ENCODE measurements at regions not wholly inside any gene's neighbourhood (a gene's known extent, or its start where the extent isn't known, plus 50 kb on each side); places are given as distances from the start of the nearest gene placed in this dataset.

DNA sequence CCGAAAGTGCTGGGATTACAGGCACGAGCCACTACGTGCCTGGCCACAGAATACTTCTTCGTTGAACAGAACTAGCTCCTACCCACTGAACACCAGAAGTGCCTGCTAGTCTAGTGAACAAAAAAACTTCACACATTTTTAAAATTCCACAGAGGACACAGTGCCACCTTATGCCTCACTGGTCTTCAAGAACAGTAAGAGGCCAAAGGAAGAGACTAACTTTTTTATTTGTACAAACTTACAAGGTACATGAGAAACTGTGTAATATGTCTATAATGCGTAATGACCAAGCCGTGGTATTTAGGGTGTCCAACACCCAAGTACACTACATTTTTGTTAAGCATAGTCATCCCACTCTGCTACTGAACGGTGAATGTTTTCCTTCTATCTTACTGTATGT is 144.4 kb upstream of the PTER start:
- DNase-seq (ENCODE audit: low spot score): no peak
- H3K4me1 Mint-ChIP-seq (ENCODE audit: low read depth): no peaks in the 10 kb centered on the region
- no peaks in the 10 kb centered on the region for H3K27me3 Mint-ChIP-seq (ENCODE audit: low read depth)
- no peak overlapping the region for H3K4me3 Mint-ChIP-seq
- no peaks in the 10 kb centered on the region for H3K9me3 Mint-ChIP-seq
- no peak overlapping the region for H3K27ac Mint-ChIP-seq
- H3K36me3 Mint-ChIP-seq (ENCODE audit: low read depth): no peaks in the 10 kb centered on the region

DNA sequence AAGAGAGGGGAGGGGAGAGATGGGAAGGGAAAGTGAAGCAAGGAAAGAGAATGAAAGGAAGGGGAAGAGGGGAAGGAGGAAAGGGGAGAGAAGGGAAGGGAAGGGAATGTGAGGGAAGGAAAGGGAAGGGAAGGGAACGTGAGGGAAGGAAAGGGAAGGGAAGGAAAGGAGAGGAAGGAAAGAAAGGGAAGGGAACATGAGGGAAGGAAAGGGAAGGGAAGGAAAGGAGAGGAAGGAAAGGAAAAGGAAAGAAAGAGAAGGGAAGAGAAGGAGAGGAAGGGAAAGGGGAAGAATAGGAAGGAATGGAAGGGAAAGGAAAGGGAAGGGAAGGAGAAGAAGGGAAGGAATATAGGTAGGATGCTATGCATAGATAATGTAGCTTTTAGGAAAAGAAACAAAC is 139.7 kb upstream of the PTER start:
- H3K4me1 Mint-ChIP-seq (ENCODE audit: low read depth): no peaks in the 10 kb centered on the region
- no peaks in the 10 kb centered on the region for H3K36me3 Mint-ChIP-seq (ENCODE audit: low read depth)
- no peaks in the 10 kb centered on the region for H3K9me3 Mint-ChIP-seq
- no peak for DNase-seq (ENCODE audit: low spot score)
- H3K4me3 Mint-ChIP-seq: no peak overlapping the region
- H3K27ac Mint-ChIP-seq: no peak overlapping the region
- H3K27me3 Mint-ChIP-seq (ENCODE audit: low read depth): no peaks in the 10 kb centered on the region

DNA sequence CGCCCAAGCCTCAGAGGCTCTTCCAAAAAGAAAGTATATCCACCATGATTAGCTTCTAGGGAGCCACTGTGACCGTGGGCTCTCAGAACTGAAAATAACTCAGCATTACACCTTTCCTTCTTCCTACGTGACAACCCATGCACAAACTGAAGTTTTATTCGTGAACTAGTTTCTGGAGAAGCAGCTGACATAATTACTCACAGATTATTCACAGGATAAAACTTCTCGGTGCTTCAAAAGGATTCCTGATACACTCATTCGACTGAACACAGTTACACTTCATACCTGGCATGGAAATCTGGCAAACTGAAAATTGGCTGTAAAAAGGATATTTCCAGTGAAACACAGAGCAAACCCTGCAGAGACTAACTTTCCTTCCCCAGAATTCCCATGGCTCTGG is 139.2 kb upstream of the PTER start:
- DNase-seq (ENCODE audit: low spot score): no peak
- Mint-ChIP-seq H3K27ac (no peak overlapping the region), H3K9me3 (no peaks in the 10 kb centered on the region), H3K4me1 (ENCODE audit: low read depth) (no peaks in the 10 kb centered on the region), H3K36me3 (ENCODE audit: low read depth) (no peaks in the 10 kb centered on the region), H3K4me3 (no peak overlapping the region), H3K27me3 (ENCODE audit: low read depth) (no peaks in the 10 kb centered on the region)

DNA sequence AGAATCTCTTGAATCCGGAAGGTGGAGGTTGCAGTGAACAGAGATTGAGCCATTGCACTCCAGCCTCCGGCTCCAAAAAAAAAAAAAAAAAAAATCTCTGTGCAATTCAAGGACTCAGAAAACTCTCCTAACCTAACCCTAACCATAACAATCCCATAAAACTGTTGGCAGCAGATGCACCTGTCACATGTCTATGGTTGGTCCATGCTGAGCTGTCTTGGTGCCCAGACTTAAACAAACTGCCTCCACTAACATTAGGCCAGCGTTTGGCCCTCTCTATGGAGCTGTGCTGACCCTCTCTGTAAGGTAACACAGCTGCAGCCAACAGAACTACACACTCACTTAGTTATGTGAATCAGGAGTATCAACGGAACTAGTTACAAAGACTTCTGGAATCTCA is 132.5 kb upstream of the PTER start:
- Mint-ChIP-seq H3K27me3 (ENCODE audit: low read depth) (no peaks in the 10 kb centered on the region), H3K36me3 (ENCODE audit: low read depth) (no peaks in the 10 kb centered on the region), H3K27ac (no peak overlapping the region), H3K4me1 (ENCODE audit: low read depth) (no peaks in the 10 kb centered on the region), H3K9me3 (no peaks in the 10 kb centered on the region), H3K4me3 (no peak overlapping the region)
- DNase-seq (ENCODE audit: low spot score): no peak

DNA sequence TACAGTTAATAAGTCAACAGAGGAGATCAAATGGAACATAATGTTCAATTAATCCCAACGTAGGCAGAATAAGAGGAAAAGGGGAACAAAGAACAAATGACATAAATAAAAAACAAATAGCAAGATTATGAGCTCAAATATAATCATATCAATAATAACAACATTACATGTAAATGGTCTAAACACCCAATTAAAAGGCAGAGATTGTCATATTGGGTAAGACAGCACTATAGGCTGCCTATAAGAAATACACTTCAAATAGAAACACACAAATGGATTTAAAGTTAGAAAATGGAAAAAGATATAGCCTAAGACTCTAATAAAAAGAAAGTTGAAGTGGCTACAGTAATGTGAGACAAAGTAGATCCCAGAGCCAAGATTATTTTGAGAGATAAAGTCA is 126.4 kb upstream of the PTER start:
- Mint-ChIP-seq H3K27ac (no peak overlapping the region), H3K4me3 (no peak overlapping the region), H3K27me3 (ENCODE audit: low read depth) (no peaks in the 10 kb centered on the region), H3K9me3 (no peaks in the 10 kb centered on the region), H3K36me3 (ENCODE audit: low read depth) (no peaks in the 10 kb centered on the region), H3K4me1 (ENCODE audit: low read depth) (no peaks in the 10 kb centered on the region)
- no peak for DNase-seq (ENCODE audit: low spot score)

DNA sequence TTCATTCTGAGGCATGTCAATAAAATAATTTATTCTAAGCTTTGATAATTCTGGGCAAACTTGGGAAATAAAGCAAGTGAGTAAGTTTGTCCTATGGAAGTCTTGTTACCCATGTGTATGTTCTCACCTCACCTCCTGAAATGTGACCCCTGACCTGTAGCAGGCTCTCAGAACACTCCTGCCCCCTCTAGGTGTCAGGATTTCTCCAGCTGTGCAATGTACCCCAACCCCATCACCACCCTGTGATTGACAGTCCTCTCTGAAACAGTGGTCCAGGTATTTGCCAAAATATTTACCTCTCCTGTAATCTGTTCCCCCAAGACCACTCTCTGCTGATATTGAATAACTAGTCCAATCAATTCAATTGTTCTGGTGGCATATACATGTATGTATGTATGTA is 122.6 kb upstream of the PTER start:
- no peaks in the 10 kb centered on the region for H3K4me1 Mint-ChIP-seq (ENCODE audit: low read depth)
- no peak for DNase-seq (ENCODE audit: low spot score)
- H3K4me3 Mint-ChIP-seq: no peak overlapping the region
- H3K9me3 Mint-ChIP-seq: no peaks in the 10 kb centered on the region
- no peaks in the 10 kb centered on the region for H3K36me3 Mint-ChIP-seq (ENCODE audit: low read depth)
- no peak overlapping the region for H3K27ac Mint-ChIP-seq
- H3K27me3 Mint-ChIP-seq (ENCODE audit: low read depth): no peaks in the 10 kb centered on the region

DNA sequence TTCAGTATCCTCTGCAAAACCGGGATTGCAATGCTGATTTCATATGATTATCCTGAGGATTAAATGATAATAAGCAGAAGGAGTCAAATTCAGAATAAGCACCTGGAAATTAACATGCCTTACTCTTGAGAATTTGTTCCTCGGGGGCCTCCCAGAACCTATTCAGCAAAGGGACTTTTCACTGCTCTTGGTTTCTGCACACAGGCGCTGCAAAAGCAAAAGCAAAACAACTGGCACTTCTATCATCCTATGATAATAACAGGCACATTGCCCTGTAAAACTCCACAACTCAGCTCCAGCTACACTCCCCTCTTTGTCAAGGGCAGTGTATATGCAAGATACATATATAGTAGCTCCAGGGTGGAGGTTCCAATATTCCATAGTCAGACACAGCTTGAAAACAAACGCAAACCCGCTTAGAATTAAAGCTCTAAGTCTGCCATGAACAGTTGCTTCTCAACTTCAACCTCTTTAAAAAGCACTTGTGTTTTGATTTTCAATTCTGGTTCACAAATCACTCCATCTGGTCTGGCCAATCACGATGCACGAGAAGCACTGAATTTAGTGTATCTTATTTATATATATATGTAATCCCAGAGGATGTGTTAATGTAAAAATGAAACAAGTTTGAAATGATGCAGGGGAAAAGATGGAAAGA is 119.9 kb upstream of the PTER start:
- H3K27ac Mint-ChIP-seq: no peak overlapping the region

DNA sequence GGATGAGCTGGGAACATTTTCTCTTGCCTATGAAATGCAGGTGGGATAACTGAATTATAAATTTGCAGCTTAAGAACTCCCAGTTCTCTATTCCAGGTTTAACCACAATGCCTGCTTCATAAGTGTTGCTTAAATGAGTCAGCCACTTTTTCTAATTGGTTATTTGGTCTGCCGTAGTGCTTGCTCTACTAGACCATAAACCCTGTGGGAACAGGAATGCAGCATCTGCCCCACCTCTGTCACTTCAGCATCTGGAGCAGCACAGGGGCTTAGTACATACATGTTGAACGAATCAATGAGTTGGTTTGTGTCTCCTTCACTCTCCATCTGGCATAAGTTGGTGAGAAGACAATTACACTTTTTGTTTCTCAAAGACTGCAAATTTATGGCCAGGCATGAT is 95.2 kb upstream of the PTER start:
- no peak overlapping the region for H3K4me3 Mint-ChIP-seq
- H3K27ac Mint-ChIP-seq: no peak overlapping the region
- H3K36me3 Mint-ChIP-seq (ENCODE audit: low read depth): no peaks in the 10 kb centered on the region
- DNase-seq (ENCODE audit: low spot score): no peak
- H3K9me3 Mint-ChIP-seq: no peaks in the 10 kb centered on the region
- no peaks in the 10 kb centered on the region for H3K4me1 Mint-ChIP-seq (ENCODE audit: low read depth)
- H3K27me3 Mint-ChIP-seq (ENCODE audit: low read depth): no peaks in the 10 kb centered on the region

More for the DNA sequence above, 119.9 kb upstream of the PTER start:
- H3K27me3 Mint-ChIP-seq (ENCODE audit: low read depth): no peaks in the 10 kb centered on the region
- H3K9me3 Mint-ChIP-seq: no peaks in the 10 kb centered on the region
- H3K4me3 Mint-ChIP-seq: no peak overlapping the region
- H3K36me3 Mint-ChIP-seq (ENCODE audit: low read depth): no peaks in the 10 kb centered on the region
- H3K4me1 Mint-ChIP-seq (ENCODE audit: low read depth): no peaks in the 10 kb centered on the region
- DNase-seq (ENCODE audit: low spot score): no peak

DNA sequence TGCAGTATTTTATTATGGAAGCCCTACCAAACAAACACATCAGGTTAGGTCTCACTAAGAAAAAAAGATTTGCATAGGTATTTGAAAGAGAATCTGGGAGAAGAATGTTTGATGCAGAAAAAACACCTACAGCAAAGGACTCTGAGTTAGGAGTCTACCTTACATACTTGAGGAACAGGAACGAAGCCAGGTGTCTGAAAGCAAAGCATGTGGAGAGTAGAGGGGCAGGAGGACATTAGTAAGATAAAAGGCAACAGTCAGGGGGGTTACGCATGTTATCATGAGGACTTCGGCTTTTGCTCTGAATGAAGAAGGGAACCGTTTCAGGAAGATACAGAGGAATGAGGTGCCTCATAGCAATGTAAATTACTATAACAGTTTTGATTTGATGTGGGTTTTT is 87.9 kb upstream of the PTER start:
- no peak for DNase-seq (ENCODE audit: low spot score)
- no peaks in the 10 kb centered on the region for H3K4me1 Mint-ChIP-seq (ENCODE audit: low read depth)
- H3K36me3 Mint-ChIP-seq (ENCODE audit: low read depth): no peaks in the 10 kb centered on the region
- no peaks in the 10 kb centered on the region for H3K9me3 Mint-ChIP-seq
- H3K27ac Mint-ChIP-seq: no peak overlapping the region
- no peak overlapping the region for H3K4me3 Mint-ChIP-seq
- no peaks in the 10 kb centered on the region for H3K27me3 Mint-ChIP-seq (ENCODE audit: low read depth)

DNA sequence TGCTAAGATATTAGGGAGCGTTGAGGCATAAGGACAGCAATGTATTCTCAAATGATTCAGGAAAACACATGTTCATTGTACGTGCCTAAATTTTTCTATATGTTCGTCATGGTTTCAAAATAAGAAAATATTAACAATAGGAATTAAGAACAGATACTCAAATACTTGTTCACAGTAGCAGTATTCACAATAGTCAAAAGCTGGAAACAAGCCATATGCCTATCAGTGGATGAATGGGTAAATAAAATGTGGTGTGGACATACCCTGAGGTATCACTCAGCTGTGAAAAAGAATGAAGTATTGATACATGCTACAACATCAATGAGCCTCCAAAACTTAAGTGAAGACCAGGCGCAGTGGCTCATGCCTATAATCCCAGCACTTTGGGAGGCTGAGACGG is 84.7 kb upstream of the PTER start:
- no peaks in the 10 kb centered on the region for H3K4me1 Mint-ChIP-seq (ENCODE audit: low read depth)
- DNase-seq (ENCODE audit: low spot score): no peak
- no peaks in the 10 kb centered on the region for H3K9me3 Mint-ChIP-seq
- no peaks in the 10 kb centered on the region for H3K27me3 Mint-ChIP-seq (ENCODE audit: low read depth)
- no peak overlapping the region for H3K4me3 Mint-ChIP-seq
- H3K36me3 Mint-ChIP-seq (ENCODE audit: low read depth): no peaks in the 10 kb centered on the region
- no peak overlapping the region for H3K27ac Mint-ChIP-seq

DNA sequence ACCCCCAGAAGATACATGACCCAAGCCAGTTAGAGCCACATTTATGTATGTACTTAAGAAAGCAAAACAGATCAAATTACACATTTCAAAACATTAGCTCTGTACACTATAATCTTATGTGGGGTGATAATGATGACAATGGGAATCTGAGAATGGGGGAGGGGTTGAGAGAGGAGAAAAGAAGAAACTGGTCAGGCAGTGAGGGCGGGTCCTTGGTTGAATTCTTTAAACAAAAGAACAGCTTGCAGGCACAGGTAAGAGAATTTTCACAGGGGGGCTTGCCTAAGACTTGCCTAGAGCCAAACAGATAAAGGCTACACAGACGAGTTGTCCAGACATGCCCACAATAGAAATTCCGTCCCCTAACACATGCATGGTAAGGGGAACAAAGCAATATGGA is 76.8 kb upstream of the PTER start:
- Mint-ChIP-seq H3K36me3 (ENCODE audit: low read depth) (no peaks in the 10 kb centered on the region), H3K27me3 (ENCODE audit: low read depth) (no peaks in the 10 kb centered on the region), H3K27ac (no peak overlapping the region), H3K4me3 (no peak overlapping the region), H3K9me3 (no peaks in the 10 kb centered on the region), H3K4me1 (ENCODE audit: low read depth) (no peaks in the 10 kb centered on the region)
- DNase-seq (ENCODE audit: low spot score): no peak

DNA sequence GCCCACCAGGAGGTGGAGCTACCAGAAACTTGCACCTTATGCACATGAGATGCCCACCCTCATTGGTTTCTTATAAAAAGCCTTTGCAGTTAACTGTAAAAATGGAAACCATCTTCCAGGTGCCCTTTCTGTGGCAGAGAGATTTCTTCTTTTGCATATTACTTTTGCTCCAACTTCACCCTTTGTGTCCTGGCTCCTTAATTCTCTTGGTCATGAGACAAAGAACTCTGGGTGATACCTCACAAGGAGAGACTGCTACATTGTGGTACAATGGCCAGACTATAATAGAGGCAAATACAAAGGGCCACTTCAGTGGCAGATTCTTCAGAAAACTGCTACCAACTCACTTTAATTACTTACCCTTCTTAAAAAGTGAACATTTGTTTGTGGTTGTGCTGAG is 76.4 kb upstream of the PTER start:
- no peak overlapping the region for H3K4me3 Mint-ChIP-seq
- no peak for DNase-seq (ENCODE audit: low spot score)
- no peaks in the 10 kb centered on the region for H3K4me1 Mint-ChIP-seq (ENCODE audit: low read depth)
- no peaks in the 10 kb centered on the region for H3K27me3 Mint-ChIP-seq (ENCODE audit: low read depth)
- H3K9me3 Mint-ChIP-seq: no peaks in the 10 kb centered on the region
- H3K27ac Mint-ChIP-seq: no peak overlapping the region
- no peaks in the 10 kb centered on the region for H3K36me3 Mint-ChIP-seq (ENCODE audit: low read depth)

DNA sequence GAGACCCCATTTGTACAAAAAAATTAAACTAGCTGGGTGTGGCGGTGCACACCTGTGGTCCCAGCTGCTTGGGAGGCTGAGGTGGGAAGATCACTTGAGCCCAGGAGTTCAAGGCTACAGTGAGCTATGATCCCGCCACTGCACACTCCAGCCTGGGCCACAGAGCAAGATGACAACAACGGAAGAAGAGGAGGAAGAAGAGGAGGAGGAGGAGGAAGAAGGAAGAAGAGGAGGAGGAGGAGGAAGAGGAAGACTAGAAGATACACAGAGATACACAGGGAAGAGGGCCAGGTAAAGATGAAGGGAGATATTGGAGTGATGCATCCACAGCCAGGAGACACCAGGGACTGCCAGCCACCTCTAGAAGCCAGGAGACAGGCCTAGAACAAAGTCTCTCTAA is 75.7 kb upstream of the PTER start:
- Mint-ChIP-seq H3K27me3 (ENCODE audit: low read depth) (no peaks in the 10 kb centered on the region), H3K36me3 (ENCODE audit: low read depth) (no peaks in the 10 kb centered on the region), H3K27ac (no peak overlapping the region), H3K4me3 (no peak overlapping the region), H3K9me3 (no peaks in the 10 kb centered on the region), H3K4me1 (ENCODE audit: low read depth) (no peaks in the 10 kb centered on the region)
- no peak for DNase-seq (ENCODE audit: low spot score)

DNA sequence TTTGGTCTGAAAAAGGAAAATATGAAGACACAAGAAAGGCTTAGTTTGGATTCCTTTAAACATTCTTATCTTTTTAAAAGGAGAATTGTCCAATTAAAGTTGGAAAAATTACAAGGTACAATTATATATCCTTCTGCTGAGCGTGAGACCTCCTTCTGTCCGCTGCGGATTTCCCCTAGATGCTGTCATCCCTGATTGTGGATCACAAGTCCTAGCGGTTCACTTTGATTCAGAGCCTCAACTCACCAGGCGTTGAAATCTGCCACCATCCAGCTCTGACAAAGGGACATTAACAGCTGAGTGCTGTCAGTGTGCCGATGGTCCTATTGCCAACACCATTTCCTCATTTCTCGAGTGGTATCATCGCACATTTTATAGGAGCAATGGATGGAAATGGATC is 73.1 kb upstream of the PTER start:
- DNase-seq (ENCODE audit: low spot score): no peak
- Mint-ChIP-seq H3K4me3 (no peak overlapping the region), H3K9me3 (no peaks in the 10 kb centered on the region), H3K36me3 (ENCODE audit: low read depth) (no peaks in the 10 kb centered on the region), H3K4me1 (ENCODE audit: low read depth) (no peaks in the 10 kb centered on the region), H3K27me3 (ENCODE audit: low read depth) (no peaks in the 10 kb centered on the region), H3K27ac (no peak overlapping the region)

DNA sequence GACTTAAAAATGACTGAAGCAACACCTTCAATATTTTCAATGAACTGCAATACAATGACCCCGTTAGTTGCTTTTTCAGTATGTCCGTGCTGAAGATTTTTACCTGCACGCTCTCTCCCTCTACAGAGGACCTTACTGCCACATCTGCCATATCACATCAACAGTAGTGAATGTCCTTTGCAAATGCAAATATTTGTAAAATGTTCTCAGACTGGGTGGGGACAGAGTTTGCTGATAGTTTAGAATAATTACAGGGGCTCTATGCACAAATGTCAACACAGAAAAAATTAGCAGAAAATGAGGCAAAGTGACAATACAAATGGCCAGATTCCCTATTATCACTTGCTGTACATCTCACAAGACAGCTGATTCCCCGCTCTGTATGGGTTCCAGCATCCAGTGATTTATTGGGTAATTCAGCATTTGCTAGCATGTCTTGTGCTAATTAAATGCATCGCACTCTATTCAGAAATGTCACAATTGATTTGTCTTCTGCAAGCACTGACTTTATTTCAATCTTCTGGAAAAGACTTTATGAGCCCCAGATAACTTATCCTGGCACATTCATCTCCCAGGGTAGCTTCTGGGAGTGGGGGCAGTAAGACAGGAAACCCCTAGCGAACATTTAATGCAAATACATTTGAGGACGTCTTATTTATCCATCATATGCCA is 69.1 kb upstream of the PTER start:
- no peak overlapping the region for H3K27ac Mint-ChIP-seq
- no peaks in the 10 kb centered on the region for H3K9me3 Mint-ChIP-seq
- H3K4me3 Mint-ChIP-seq: no peak overlapping the region
- no peak for DNase-seq (ENCODE audit: low spot score)
- no peaks in the 10 kb centered on the region for H3K4me1 Mint-ChIP-seq (ENCODE audit: low read depth)
- no peaks in the 10 kb centered on the region for H3K36me3 Mint-ChIP-seq (ENCODE audit: low read depth)
- H3K27me3 Mint-ChIP-seq (ENCODE audit: low read depth): no peaks in the 10 kb centered on the region

All from T-helper 2 cell treated with Interferon-gamma antibody and Interleukin-4, amounts not matched to agents 5 μg/mL and 100 μg/mL, for 36 hours (primary cell).